ENCODE measurements at regions not wholly inside any gene's neighbourhood (a gene's known extent, or its start where the extent isn't known, plus 50 kb on each side); places are given as distances from the start of the nearest gene placed in this dataset.

DNA sequence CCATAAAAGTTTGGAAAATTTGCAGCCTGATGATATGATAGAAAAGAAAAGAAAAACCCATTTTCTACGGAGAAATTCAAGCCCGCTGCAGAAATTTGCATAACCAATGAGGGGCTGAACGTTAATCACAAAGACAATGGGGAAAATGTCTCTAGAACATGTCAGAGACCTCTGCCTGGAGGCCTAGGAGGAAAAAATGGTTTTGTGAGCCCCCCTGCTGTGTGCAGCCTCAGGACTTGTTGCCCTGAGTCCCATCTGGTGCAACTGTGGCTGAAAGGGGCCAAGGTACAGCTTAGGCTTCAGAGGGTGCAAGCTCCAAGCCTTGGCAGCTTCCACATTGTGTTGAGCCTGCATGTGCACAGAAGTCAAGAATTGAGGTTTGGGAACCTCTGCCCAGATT, 1267.4 kb upstream of the GOT2 start:
- TF ChIP-seq, protein P1, sequence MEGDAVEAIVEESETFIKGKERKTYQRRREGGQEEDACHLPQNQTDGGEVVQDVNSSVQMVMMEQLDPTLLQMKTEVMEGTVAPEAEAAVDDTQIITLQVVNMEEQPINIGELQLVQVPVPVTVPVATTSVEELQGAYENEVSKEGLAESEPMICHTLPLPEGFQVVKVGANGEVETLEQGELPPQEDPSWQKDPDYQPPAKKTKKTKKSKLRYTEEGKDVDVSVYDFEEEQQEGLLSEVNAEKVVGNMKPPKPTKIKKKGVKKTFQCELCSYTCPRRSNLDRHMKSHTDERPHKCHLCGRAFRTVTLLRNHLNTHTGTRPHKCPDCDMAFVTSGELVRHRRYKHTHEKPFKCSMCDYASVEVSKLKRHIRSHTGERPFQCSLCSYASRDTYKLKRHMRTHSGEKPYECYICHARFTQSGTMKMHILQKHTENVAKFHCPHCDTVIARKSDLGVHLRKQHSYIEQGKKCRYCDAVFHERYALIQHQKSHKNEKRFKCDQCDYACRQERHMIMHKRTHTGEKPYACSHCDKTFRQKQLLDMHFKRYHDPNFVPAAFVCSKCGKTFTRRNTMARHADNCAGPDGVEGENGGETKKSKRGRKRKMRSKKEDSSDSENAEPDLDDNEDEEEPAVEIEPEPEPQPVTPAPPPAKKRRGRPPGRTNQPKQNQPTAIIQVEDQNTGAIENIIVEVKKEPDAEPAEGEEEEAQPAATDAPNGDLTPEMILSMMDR (IDR thresholded peaks at IDR 0.05): no peak
- TF ChIP-seq POLR2A (IDR thresholded peaks at IDR 0.05): no peak
